HEK293 (cell line): ENCODE measurements at regions not wholly inside any gene's neighbourhood (a gene's known extent, or its start where the extent isn't known, plus 50 kb on each side); places are given as distances from the start of the nearest gene placed in this dataset.

Source experiments
- CTCF ChIA-PET: fragments of 350-600 bp; formaldehyde crosslinking; extraction: SDS; loops from one replicate; lab custom pipeline; 2021; ENCODE audit warnings: antibody characterized with exemption; lab: Yijun Ruan, JAX
- POLR2A ChIA-PET: fragments of 300-600 bp; formaldehyde crosslinking; extraction: SDS; loops from one replicate; lab custom pipeline; 2020; ENCODE audit warnings: antibody characterized with exemption, inconsistent platforms; lab: Yijun Ruan, JAX
- H3K27ac ChIP-seq: fragments of 200-500 bp; sonication (Bioruptor generic); 2 replicates; pipeline ENCODE4 v1.5.1; 2014; ENCODE audit warnings: low read depth, low read length, control low read depth, inconsistent platforms; ENCODE audit errors: extremely low read depth
- H3K36me3 ChIP-seq, 2 experiments: fragments of 200-500 bp in 1 of 2; sonication (Bioruptor generic) in 1 of 2; 1 replicate in 1 of 2; 2 replicates in 1 of 2; pipeline ENCODE4 v1.5.1; 2014 to 2017; ENCODE audit warnings: inconsistent platforms in 2 of 2, low read length in 2 of 2; ENCODE audit not compliant: control insufficient read depth in 2 of 2, insufficient read depth in 1 of 2
- H3K4me1 ChIP-seq: fragments of 200-500 bp; sonication (Bioruptor generic); 2 replicates; pipeline ENCODE4 v1.5.1; 2014; ENCODE audit warnings: mild to moderate bottlenecking, low read length, inconsistent platforms; ENCODE audit not compliant: control insufficient read depth, insufficient read depth
- H3K4me3 ChIP-seq: 2 replicates; pipeline ENCODE4 v1.5.1; 2011; ENCODE audit warnings: low read depth, mild to moderate bottlenecking, control low read depth, low read length, moderate library complexity
- H3K9me3 ChIP-seq: fragments of 200-500 bp; sonication (Bioruptor generic); 2 replicates; pipeline ENCODE4 v1.5.1; 2014; ENCODE audit warnings: low read depth, low read length, inconsistent platforms; ENCODE audit not compliant: control insufficient read depth, insufficient read depth
- FEZF1 ChIP-seq: fragments of 450-650 bp; formaldehyde crosslinking; IDR thresholded peaks from 2 replicates; pipeline ENCODE4 v1.5.1; 2016; ENCODE audit warnings: missing biosample characterization, missing genetic modification characterization
- HOXA7 ChIP-seq: sonication (generic); formaldehyde crosslinking; IDR thresholded peaks from 2 replicates; pipeline ENCODE4 v1.8.1; 2022; ENCODE audit warnings: missing genetic modification reagents, borderline replicate concordance
- YY2 ChIP-seq: fragments of 450-650 bp; formaldehyde crosslinking; IDR thresholded peaks from 2 replicates; pipeline ENCODE4 v1.5.1; 2016; ENCODE audit warnings: missing biosample characterization, missing genetic modification characterization
- ZNF132 ChIP-seq: fragments of 450-650 bp; formaldehyde crosslinking; IDR thresholded peaks from 2 replicates; pipeline ENCODE4 v1.5.1; 2017; ENCODE audit warnings: missing biosample characterization, missing genetic modification characterization, borderline replicate concordance
- ZNF211 ChIP-seq: fragments of 450-650 bp; formaldehyde crosslinking; IDR thresholded peaks from 2 replicates; pipeline ENCODE4 v1.5.1; 2016; ENCODE audit warnings: low read depth, missing biosample characterization, missing genetic modification characterization
- ZNF223 ChIP-seq: fragments of 450-650 bp; formaldehyde crosslinking; IDR thresholded peaks from 2 replicates; pipeline ENCODE4 v1.5.1; 2016; ENCODE audit warnings: missing biosample characterization, missing genetic modification characterization
- ZNF24 ChIP-seq: fragments of 450-650 bp; formaldehyde crosslinking; IDR thresholded peaks from 2 replicates; pipeline ENCODE4 v1.5.1; 2016; ENCODE audit warnings: missing biosample characterization, missing genetic modification characterization
- ZNF274 ChIP-seq, 2 experiments: fragments of 200-500 bp in 1 of 2; fragments of 450-650 bp in 1 of 2; sonication (Bioruptor generic) in 1 of 2; formaldehyde crosslinking in 1 of 2; IDR thresholded peaks; 2 replicates each; pipeline versions ENCODE4 v1.5.1 to v1.6.1; 2014 to 2016; ENCODE audit warnings: borderline replicate concordance in 1 of 2, inconsistent platforms in 1 of 2, low read length in 1 of 2, missing biosample characterization in 1 of 2, missing genetic modification characterization in 1 of 2
- ZNF37A ChIP-seq: fragments of 450-650 bp; IDR thresholded peaks from 2 replicates; pipeline ENCODE4 v1.5.1; 2018; ENCODE audit warnings: missing biosample characterization, missing genetic modification characterization
- ZNF501 ChIP-seq: fragments of 450-650 bp; formaldehyde crosslinking; IDR thresholded peaks from 2 replicates; pipeline ENCODE4 v1.5.1; 2016; ENCODE audit warnings: missing biosample characterization, missing genetic modification characterization
- ZNF558 ChIP-seq: fragments of 450-650 bp; formaldehyde crosslinking; IDR thresholded peaks from 2 replicates; pipeline ENCODE4 v1.5.1; 2016; ENCODE audit warnings: missing biosample characterization, missing genetic modification characterization
- ZNF600 ChIP-seq: fragments of 450-650 bp; formaldehyde crosslinking; IDR thresholded peaks from 2 replicates; pipeline ENCODE4 v1.5.1; 2016; ENCODE audit warnings: missing biosample characterization, missing genetic modification characterization
- ZNF629 ChIP-seq: fragments of 450-650 bp; formaldehyde crosslinking; IDR thresholded peaks from 2 replicates; pipeline ENCODE4 v1.5.1; 2017; ENCODE audit warnings: missing biosample characterization, missing genetic modification characterization
- ZNF654 ChIP-seq: fragments of 450-650 bp; formaldehyde crosslinking; IDR thresholded peaks from 2 replicates; pipeline ENCODE4 v1.5.1; 2016; ENCODE audit warnings: low read depth, missing biosample characterization, missing genetic modification characterization
- ZNF658 ChIP-seq: fragments of 450-650 bp; formaldehyde crosslinking; IDR thresholded peaks from 2 replicates; pipeline ENCODE4; 2016; ENCODE audit warnings: missing biosample characterization, missing genetic modification characterization
- ZNF701 ChIP-seq: fragments of 450-650 bp; formaldehyde crosslinking; IDR thresholded peaks from 2 replicates; pipeline ENCODE4 v1.5.1; 2016; ENCODE audit warnings: missing biosample characterization, missing genetic modification characterization
- ZNF776 ChIP-seq: fragments of 450-650 bp; formaldehyde crosslinking; IDR thresholded peaks from 2 replicates; pipeline ENCODE4 v1.5.0; 2017; ENCODE audit warnings: missing biosample characterization, missing genetic modification characterization, borderline replicate concordance
- ZSCAN30 ChIP-seq: fragments of 450-650 bp; IDR thresholded peaks from 2 replicates; pipeline ENCODE4 v1.5.1; 2018; ENCODE audit warnings: missing biosample characterization, mild to moderate bottlenecking, missing genetic modification characterization, moderate library complexity
- TF ChIP-seq, protein P1 (sequence below): fragments of 450-650 bp; formaldehyde crosslinking; conservative IDR thresholded peaks from 2 replicates; pipeline ENCODE4 v1.5.1; 2016; ENCODE audit warnings: low read depth, missing biosample characterization, missing genetic modification characterization
- TF ChIP-seq, protein P2 (sequence below): fragments of 450-650 bp; formaldehyde crosslinking; IDR thresholded peaks from 2 replicates; pipeline ENCODE4 v1.5.1; 2016; ENCODE audit warnings: missing biosample characterization, missing genetic modification characterization
- TF ChIP-seq, protein P3 (sequence below): fragments of 450-650 bp; formaldehyde crosslinking; IDR thresholded peaks from 2 replicates; pipeline ENCODE4 v1.5.1; 2016; ENCODE audit warnings: missing biosample characterization, missing genetic modification characterization
- TF ChIP-seq, protein P4 (sequence below): fragments of 450-650 bp; formaldehyde crosslinking; IDR thresholded peaks from 2 replicates; pipeline ENCODE4; 2016; ENCODE audit warnings: missing biosample characterization, missing genetic modification characterization

DNA sequence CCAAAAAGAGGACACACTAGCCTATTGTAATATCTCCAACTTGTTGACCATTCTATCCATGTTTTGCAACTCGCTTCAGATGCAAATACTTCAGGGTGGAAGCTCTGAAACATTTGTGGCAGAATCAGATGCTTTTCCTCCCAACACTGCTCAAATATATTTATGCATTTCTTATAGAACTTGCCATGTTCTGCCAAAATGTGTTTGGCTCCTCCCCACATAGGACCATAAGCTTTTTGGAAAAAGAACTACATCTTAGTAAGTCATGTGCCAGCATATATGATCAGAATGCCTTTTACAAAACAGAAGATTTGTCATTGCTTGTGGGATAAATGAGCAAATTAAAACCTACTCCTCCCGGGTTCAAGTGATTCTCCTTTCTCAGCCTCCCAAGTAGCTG is 484.5 kb downstream of the TNS3 start (continued):
- TF ChIP-seq ZNF223 (tag by site-specific recombination) (no peak), HOXA7 (no peak)
- TF ChIP-seq, all 188 proteins: peak for 0

DNA sequence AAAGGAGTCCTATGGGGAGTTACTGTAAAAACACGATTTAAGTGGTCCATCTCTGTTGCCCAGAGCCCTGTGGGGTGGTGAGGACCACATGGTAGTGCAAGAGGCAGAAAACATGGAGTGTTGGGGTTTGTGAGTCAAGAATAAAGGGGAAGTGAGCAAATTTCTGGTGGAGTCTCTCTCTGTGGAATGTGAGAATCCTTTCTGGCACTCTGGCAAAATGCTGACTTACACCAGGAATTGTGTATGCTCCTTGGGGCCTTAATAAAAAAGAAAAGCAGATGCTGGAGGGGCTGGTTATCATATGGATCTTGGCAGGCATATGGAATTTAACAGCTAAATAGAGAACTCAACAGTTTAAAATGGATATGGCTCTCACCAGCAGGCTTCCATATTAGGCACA is 486.0 kb downstream of the TNS3 start:
- H3K4me3 ChIP-seq: no peak overlapping the region
- no peak overlapping the region for H3K27ac ChIP-seq
- H3K36me3 ChIP-seq: no peaks in the 10 kb centered on the region
- H3K9me3 ChIP-seq: no peaks in the 10 kb centered on the region
- no peaks in the 10 kb centered on the region for H3K4me1 ChIP-seq
- TF ChIP-seq ZNF132: no peak
- TF ChIP-seq ZNF658 (tag by site-specific recombination): no peak
- no peak for TF ChIP-seq ZNF274 (IDR thresholded peaks at IDR 0.05; ENCODE audit: low read length)
- TF ChIP-seq ZNF274 (tag by site-specific recombination; IDR thresholded peaks at IDR 0.05; ENCODE audit: borderline replicate concordance): no peak
- TF ChIP-seq YY2 (tag by site-specific recombination): no peak
- TF ChIP-seq ZNF701: no peak
- no peak for TF ChIP-seq ZNF654 (tag by site-specific recombination)
- no peak for TF ChIP-seq ZNF629 (tag by site-specific recombination)
- CTCF ChIA-PET: interaction anchor here (0.6 kb wide), 1 partner anchor 38 kb away, joined by 3 read pairs; no protein-coding TSS in a partner anchor
- POLR2A ChIA-PET: interaction anchor here (0.6 kb wide), 1 partner anchor 140 kb away, joined by 7 read pairs; no protein-coding TSS in a partner anchor

DNA sequence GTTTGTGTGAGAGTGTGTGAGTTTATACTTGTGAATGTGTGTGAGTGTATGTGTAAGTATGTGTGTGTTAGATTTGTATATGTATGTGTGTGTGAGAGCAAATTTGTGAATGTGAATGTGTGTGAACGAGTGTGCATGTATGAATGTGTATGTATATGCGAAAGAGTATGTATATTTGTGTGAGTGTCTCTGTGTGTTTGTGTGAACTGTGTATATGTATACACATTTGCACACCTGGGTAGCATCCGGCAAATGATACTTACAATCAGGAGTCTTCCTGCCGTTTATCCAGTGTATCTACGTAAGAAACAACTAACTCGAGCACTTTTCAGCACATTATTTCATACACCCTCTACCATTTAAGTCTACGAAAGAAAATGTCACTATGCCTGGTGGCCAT is 487.4 kb downstream of the TNS3 start:
- POLR2A ChIA-PET: no interaction called here
- CTCF ChIA-PET: no interaction called here

DNA sequence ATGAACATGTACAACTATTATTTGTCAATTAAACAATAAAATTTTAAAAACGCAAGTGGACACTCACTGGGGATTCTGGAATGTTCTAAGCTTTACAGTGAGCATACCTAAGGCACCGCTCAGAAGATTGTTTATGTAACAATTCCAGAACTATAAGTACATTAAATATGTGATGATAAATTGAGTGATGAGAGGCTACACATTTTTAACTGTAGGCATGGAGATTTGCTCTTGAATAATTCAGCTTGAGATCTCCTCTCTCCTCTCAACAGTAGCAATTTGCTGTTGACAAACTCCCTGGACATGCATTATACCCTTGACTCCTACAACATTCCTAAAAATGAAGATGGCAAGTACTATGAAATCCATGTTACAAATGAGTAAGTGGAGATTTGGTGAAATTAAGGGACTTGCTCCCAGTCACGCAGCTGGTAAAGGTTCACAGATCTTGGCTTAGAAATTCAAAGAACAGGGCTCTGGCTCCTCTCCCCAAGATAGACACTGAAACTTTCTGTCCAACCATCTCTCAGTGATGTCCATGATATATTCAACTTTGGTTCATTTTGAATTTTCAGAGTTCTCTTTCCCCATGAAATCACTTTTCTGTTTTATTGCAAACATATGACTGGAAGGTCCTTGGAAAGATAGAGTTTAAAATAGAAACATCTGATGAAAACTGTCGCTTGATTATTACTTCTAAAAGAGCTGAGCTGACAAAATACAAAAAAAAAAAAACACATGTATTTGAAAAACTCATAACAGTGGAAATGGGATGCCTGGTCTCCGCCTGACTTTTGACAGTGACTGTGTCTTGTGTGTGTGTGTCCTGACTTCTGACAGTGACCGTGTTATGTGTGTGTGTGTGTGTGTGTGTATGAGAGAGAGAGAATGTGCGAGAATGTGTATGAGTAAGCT is 488.3 kb downstream of the TNS3 start:
- Histone ChIP-seq H3K9me3 (no peaks in the 10 kb centered on the region), H3K27ac (no peak overlapping the region), H3K36me3 (no peaks in the 10 kb centered on the region), H3K4me3 (no peak overlapping the region), H3K4me1 (no peaks in the 10 kb centered on the region)
- ChIA-PET POLR2A (no interaction called here), CTCF (interaction anchor here (0.5 to 3.8 kb wide), 3 partner anchors 7 to 1171 kb away, joined by 3 to 21 read pairs (median 5); no protein-coding TSS in a partner anchor)
- TF ChIP-seq ZNF211 (tag by site-specific recombination): no peak
- TF ChIP-seq ZNF24: no peak
- TF ChIP-seq, protein P1, sequence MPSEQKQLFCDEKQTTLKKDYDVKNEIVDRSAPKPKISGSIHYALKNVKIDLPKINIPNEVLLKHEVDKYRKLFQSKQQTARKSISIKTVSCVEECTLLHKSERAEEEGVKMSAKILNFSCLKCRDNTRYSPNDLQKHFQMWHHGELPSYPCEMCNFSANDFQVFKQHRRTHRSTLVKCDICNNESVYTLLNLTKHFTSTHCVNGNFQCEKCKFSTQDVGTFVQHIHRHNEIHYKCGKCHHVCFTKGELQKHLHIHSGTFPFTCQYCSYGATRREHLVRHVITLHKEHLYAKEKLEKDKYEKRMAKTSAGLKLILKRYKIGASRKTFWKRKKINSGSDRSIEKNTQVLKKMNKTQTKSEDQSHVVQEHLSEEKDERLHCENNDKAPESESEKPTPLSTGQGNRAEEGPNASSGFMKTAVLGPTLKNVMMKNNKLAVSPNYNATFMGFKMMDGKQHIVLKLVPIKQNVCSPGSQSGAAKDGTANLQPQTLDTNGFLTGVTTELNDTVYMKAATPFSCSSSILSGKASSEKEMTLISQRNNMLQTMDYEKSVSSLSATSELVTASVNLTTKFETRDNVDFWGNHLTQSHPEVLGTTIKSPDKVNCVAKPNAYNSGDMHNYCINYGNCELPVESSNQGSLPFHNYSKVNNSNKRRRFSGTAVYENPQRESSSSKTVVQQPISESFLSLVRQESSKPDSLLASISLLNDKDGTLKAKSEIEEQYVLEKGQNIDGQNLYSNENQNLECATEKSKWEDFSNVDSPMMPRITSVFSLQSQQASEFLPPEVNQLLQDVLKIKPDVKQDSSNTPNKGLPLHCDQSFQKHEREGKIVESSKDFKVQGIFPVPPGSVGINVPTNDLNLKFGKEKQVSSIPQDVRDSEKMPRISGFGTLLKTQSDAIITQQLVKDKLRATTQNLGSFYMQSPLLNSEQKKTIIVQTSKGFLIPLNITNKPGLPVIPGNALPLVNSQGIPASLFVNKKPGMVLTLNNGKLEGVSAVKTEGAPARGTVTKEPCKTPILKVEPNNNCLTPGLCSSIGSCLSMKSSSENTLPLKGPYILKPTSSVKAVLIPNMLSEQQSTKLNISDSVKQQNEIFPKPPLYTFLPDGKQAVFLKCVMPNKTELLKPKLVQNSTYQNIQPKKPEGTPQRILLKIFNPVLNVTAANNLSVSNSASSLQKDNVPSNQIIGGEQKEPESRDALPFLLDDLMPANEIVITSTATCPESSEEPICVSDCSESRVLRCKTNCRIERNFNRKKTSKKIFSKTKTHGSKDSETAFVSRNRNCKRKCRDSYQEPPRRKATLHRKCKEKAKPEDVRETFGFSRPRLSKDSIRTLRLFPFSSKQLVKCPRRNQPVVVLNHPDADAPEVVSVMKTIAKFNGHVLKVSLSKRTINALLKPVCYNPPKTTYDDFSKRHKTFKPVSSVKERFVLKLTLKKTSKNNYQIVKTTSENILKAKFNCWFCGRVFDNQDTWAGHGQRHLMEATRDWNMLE (tag by site-specific recombination): no peak
- TF ChIP-seq, protein P2, sequence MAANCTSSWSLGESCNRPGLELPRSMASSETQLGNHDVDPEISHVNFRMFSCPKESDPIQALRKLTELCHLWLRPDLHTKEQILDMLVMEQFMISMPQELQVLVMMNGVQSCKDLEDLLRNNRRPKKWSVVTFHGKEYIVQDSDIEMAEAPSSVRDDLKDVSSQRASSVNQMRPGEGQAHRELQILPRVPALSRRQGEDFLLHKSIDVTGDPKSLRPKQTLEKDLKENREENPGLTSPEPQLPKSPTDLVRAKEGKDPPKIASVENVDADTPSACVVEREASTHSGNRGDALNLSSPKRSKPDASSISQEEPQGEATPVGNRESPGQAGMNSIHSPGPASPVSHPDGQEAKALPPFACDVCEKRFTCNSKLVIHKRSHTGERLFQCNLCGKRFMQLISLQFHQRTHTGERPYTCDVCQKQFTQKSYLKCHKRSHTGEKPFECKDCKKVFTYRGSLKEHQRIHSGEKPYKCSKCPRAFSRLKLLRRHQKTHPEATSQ (tag by site-specific recombination): no peak
- TF ChIP-seq, protein P3, sequence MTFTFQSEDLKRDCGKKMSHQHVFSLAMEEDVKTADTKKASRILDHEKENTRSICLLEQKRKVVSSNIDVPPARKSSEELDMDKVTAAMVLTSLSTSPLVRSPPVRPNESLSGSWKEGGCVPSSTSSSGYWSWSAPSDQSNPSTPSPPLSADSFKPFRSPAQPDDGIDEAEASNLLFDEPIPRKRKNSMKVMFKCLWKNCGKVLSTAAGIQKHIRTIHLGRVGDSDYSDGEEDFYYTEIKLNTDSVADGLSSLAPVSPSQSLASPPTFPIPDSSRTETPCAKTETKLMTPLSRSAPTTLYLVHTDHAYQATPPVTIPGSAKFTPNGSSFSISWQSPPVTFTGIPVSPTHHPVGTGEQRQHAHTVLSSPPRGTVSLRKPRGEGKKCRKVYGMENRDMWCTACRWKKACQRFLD (tag by site-specific recombination): no peak
- TF ChIP-seq, protein P4, sequence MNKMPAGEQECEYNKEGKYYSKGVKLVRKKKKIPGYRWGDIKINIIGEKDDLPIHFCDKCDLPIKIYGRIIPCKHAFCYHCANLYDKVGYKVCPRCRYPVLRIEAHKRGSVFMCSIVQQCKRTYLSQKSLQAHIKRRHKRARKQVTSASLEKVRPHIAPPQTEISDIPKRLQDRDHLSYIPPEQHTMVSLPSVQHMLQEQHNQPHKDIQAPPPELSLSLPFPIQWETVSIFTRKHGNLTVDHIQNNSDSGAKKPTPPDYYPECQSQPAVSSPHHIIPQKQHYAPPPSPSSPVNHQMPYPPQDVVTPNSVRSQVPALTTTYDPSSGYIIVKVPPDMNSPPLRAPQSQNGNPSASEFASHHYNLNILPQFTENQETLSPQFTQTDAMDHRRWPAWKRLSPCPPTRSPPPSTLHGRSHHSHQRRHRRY: no peak
- no peak for TF ChIP-seq ZNF658 (tag by site-specific recombination)
- no peak for TF ChIP-seq ZSCAN30 (tag by site-specific recombination)
- no peak for TF ChIP-seq ZNF558 (tag by site-specific recombination)
- TF ChIP-seq ZNF600 (tag by site-specific recombination): no peak
- no peak for TF ChIP-seq FEZF1 (tag by site-specific recombination)

More for the DNA sequence above, 487.4 kb downstream of the TNS3 start:
- TF ChIP-seq ZNF501 (tag by site-specific recombination): no peak
- TF ChIP-seq ZNF37A (tag by site-specific recombination): no peak
- TF ChIP-seq ZNF776: no peak
- Histone ChIP-seq H3K4me3 (no peak overlapping the region), H3K36me3 (no peaks in the 10 kb centered on the region), H3K27ac (no peak overlapping the region), H3K9me3 (no peaks in the 10 kb centered on the region), H3K4me1 (no peaks in the 10 kb centered on the region)
